Mesendoderm (in vitro differentiated cells): ENCODE measurements at regions not wholly inside any gene's neighbourhood (a gene's known extent, or its start where the extent isn't known, plus 50 kb on each side); places are given as distances from the start of the nearest gene placed in this dataset.

Source experiments
- DNase-seq: peaks from one replicate; pipeline ENCODE4 v3.0.0; 2013
- H2AK5ac ChIP-seq: 2 replicates; pipeline ENCODE4 v1.6.1; 2013; ENCODE audit warnings: low read length, inconsistent platforms
- H2BK120ac ChIP-seq: 2 replicates; pipeline ENCODE4 v1.6.1; 2013; ENCODE audit warnings: low read depth, mild to moderate bottlenecking, low read length, moderate library complexity, mixed read lengths
- H2BK15ac ChIP-seq: replicated peaks from 2 replicates; pipeline ENCODE4 v1.6.1; 2013; ENCODE audit warnings: low read depth, mild to moderate bottlenecking, moderate library complexity
- H2BK5ac ChIP-seq: 2 replicates; pipeline ENCODE4 v1.6.1; 2013; ENCODE audit warnings: low read length, inconsistent platforms
- H3K18ac ChIP-seq: 2 replicates; pipeline ENCODE4 v1.6.1; 2013; ENCODE audit warnings: mild to moderate bottlenecking, low read length, mixed read lengths
- H3K23ac ChIP-seq: one replicate; pipeline ENCODE4 v1.6.1; 2013; ENCODE audit warnings: low read length
- H3K27ac ChIP-seq: 2 replicates; pipeline ENCODE4 v1.5.1; 2013; ENCODE audit warnings: low read depth, mild to moderate bottlenecking, inconsistent platforms, low read length, moderate library complexity
- H3K27me3 ChIP-seq: 2 replicates; pipeline ENCODE4 v1.6.1; 2013; ENCODE audit warnings: low read length, control low read depth, mild to moderate bottlenecking, inconsistent platforms; ENCODE audit not compliant: insufficient read depth, poor library complexity
- H3K36me3 ChIP-seq: 2 replicates; pipeline ENCODE4 v1.6.1; 2013; ENCODE audit warnings: low read length, inconsistent platforms; ENCODE audit not compliant: control insufficient read depth, insufficient read depth
- H3K4ac ChIP-seq: one replicate; pipeline ENCODE4 v1.6.1; 2013; ENCODE audit warnings: low read depth, mild to moderate bottlenecking, low read length, moderate library complexity
- H3K4me1 ChIP-seq: 2 replicates; pipeline ENCODE4 v1.6.1; 2013; ENCODE audit warnings: low read depth, low read length, inconsistent platforms; ENCODE audit not compliant: control insufficient read depth
- H3K4me2 ChIP-seq: 2 replicates; pipeline ENCODE4 v1.6.1; 2013; ENCODE audit warnings: low read length
- H3K4me3 ChIP-seq: 2 replicates; pipeline ENCODE4 v1.5.1; 2013; ENCODE audit warnings: mild to moderate bottlenecking, low read length
- H3K56ac ChIP-seq: one replicate; pipeline ENCODE4 v1.6.1; 2013; ENCODE audit warnings: low read length
- H3K79me1 ChIP-seq: 2 replicates; pipeline ENCODE4 v1.6.1; 2013; ENCODE audit warnings: low read length, inconsistent platforms
- H3K79me2 ChIP-seq: 2 replicates; pipeline ENCODE4 v1.6.1; 2013; ENCODE audit warnings: mild to moderate bottlenecking, low read length; ENCODE audit not compliant: control insufficient read depth, insufficient read depth
- H3K9ac ChIP-seq: 2 replicates; pipeline ENCODE4 v1.6.1; 2013; ENCODE audit warnings: low read length, inconsistent platforms
- H4K5ac ChIP-seq: one replicate; pipeline ENCODE4 v1.6.1; 2013; ENCODE audit warnings: low read length
- H4K8ac ChIP-seq: one replicate; pipeline ENCODE4 v1.6.1; 2013; ENCODE audit warnings: low read depth, mild to moderate bottlenecking, control low read depth, low read length, moderate library complexity
- WGBS: extraction: QIAGEN DNeasy Blood & Tissue Kit; methylation state at CpG from one replicate; pipeline ENCODE4 v1.1.7; 2013; ENCODE audit warnings: low lambda C conversion rate, missing lambda C conversion rate; ENCODE audit not compliant: insufficient coverage; ENCODE audit errors: extremely low coverage; 5-methylcytosine and 5-hydroxymethylcytosine counted together

- no peaks in the 10 kb centered on the region for H3K4me1 ChIP-seq
- H3K27me3 ChIP-seq = no peaks in the 10 kb centered on the region
- H2AK5ac ChIP-seq = no peak overlapping the region
- H3K9ac ChIP-seq = no peak overlapping the region
- no CpG with 5 or more reads among the region's 1 CpG for WGBS
- no peak overlapping the region for H3K4ac ChIP-seq
- no peaks in the 10 kb centered on the region for H3K79me2 ChIP-seq
- H3K56ac ChIP-seq = no peak overlapping the region
- H3K36me3 ChIP-seq = no peaks in the 10 kb centered on the region
- no peak overlapping the region for H4K5ac ChIP-seq
- no peak overlapping the region for H3K27ac ChIP-seq
- no peak for DNase-seq
- H2BK5ac ChIP-seq = no peak overlapping the region
- H3K4me3 ChIP-seq = no peak overlapping the region
- no peak overlapping the region for H3K23ac ChIP-seq
- no peak overlapping the region for H3K4me2 ChIP-seq
- no peak overlapping the region for H4K8ac ChIP-seq
- H3K18ac ChIP-seq = no peak overlapping the region
- H2BK15ac ChIP-seq = no peak overlapping the region
- no peaks in the 10 kb centered on the region for H3K79me1 ChIP-seq
- no peak overlapping the region for H2BK120ac ChIP-seq
These were observed 190.9 kb downstream of the HINT1 start for GRCh38 chr5:130974021-130974683.

DNA sequence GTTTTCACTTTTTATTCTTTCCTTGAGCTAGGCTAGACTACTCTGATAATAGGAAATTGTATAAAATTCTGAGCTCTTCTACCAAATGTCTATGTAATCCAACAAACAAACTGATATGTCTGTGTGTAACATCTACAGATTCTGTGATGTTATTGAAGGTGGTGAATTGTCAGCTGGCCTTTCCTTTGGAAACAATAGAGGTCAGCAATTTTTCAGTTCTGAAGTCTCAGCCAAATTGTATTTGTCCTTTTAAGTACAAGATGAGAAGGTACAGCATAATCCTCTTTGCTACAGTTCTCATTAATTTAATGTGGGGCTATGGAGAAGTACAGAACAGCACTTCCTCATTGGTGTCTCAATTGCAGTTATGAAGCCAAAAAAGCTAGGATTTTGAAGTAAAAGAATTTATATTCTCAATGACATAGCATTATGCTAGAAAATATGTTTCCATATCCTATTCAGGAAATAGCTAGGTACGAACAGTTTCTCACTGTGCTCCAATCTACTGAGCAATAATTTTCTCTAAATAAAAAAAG is 198.0 kb downstream of the HINT1 start:
- no peak for DNase-seq
- no peak overlapping the region for H2BK15ac ChIP-seq
- no peaks in the 10 kb centered on the region for H3K79me1 ChIP-seq
- no peak overlapping the region for H2AK5ac ChIP-seq
- H3K23ac ChIP-seq = no peak overlapping the region
- no peak overlapping the region for H2BK5ac ChIP-seq
- H3K79me2 ChIP-seq = no peaks in the 10 kb centered on the region
- H3K4me3 ChIP-seq = no peak overlapping the region
- no peak overlapping the region for H2BK120ac ChIP-seq
- H3K18ac ChIP-seq = no peak overlapping the region
- no peaks in the 10 kb centered on the region for H3K27me3 ChIP-seq
- H3K4me1 ChIP-seq = no peaks in the 10 kb centered on the region
- no peak overlapping the region for H4K5ac ChIP-seq
- WGBS = no CpG with 5 or more reads among the region's 1 CpG
- no peak overlapping the region for H3K4me2 ChIP-seq
- no peak overlapping the region for H3K9ac ChIP-seq
- H4K8ac ChIP-seq = no peak overlapping the region
- H3K36me3 ChIP-seq = no peaks in the 10 kb centered on the region
- H3K56ac ChIP-seq = no peak overlapping the region
- no peak overlapping the region for H3K4ac ChIP-seq
- no peak overlapping the region for H3K27ac ChIP-seq

- H2BK15ac ChIP-seq = no peak overlapping the region
- H3K23ac ChIP-seq = no peak overlapping the region
- no peak overlapping the region for H3K4ac ChIP-seq
- no peak overlapping the region for H3K4me2 ChIP-seq
- H3K18ac ChIP-seq = no peak overlapping the region
- H3K4me1 ChIP-seq = no peaks in the 10 kb centered on the region
- H2BK120ac ChIP-seq = no peak overlapping the region
- H2AK5ac ChIP-seq = no peak overlapping the region
- no peaks in the 10 kb centered on the region for H3K36me3 ChIP-seq
- DNase-seq = no peak
- no peak overlapping the region for H3K9ac ChIP-seq
- no peaks in the 10 kb centered on the region for H3K27me3 ChIP-seq
- no CpG with 5 or more reads among the region's 1 CpG for WGBS
- no peaks in the 10 kb centered on the region for H3K79me1 ChIP-seq
- no peak overlapping the region for H3K56ac ChIP-seq
- H4K8ac ChIP-seq = no peak overlapping the region
- H3K79me2 ChIP-seq = no peaks in the 10 kb centered on the region
- H2BK5ac ChIP-seq = no peak overlapping the region
- no peak overlapping the region for H4K5ac ChIP-seq
- no peak overlapping the region for H3K4me3 ChIP-seq
- no peak overlapping the region for H3K27ac ChIP-seq
These were observed 199.1 kb downstream of the HINT1 start for GRCh38 chr5:130965920-130966319.

DNA sequence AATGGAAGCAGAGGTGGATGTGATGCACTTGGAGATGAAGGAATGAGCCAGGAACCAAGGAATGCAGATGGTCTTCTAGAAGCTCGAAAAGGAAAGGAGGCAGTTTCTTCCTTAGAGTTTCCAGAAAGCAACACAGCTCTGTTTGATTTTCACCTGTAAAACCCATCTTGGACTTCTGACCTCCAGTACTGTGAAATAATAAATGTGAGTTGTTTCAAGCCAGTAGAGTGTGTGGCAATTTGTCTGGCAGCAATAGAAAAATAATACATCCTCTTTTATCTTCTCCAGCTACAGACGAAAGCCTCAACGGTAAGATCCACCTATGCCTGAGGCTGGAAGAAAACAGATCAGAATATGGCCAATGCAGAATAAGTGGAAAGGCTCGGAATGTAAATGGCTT is 199.7 kb downstream of the HINT1 start:
- Histone ChIP-seq H4K5ac (no peak overlapping the region), H2BK120ac (no peak overlapping the region), H3K79me1 (no peaks in the 10 kb centered on the region), H3K4me2 (no peak overlapping the region), H3K27me3 (no peaks in the 10 kb centered on the region), H3K27ac (no peak overlapping the region), H3K36me3 (no peaks in the 10 kb centered on the region), H3K9ac (no peak overlapping the region), H3K56ac (no peak overlapping the region), H3K4ac (no peak overlapping the region), H2AK5ac (no peak overlapping the region), H4K8ac (no peak overlapping the region), H3K18ac (no peak overlapping the region), H2BK15ac (no peak overlapping the region), H3K23ac (no peak overlapping the region), H3K4me3 (no peak overlapping the region), H2BK5ac (no peak overlapping the region), H3K4me1 (no peaks in the 10 kb centered on the region), H3K79me2 (no peaks in the 10 kb centered on the region)
- no peak for DNase-seq
- WGBS = no CpG with 5 or more reads among the region's 4 CpGs

GRCh38 chr5:130964231-130965202 is 200.5 kb downstream of the HINT1 start:
- no peaks in the 10 kb centered on the region for H3K36me3 ChIP-seq
- no peak overlapping the region for H4K5ac ChIP-seq
- no peak overlapping the region for H3K4ac ChIP-seq
- H3K18ac ChIP-seq = no peak overlapping the region
- no peak overlapping the region for H3K56ac ChIP-seq
- no peaks in the 10 kb centered on the region for H3K4me1 ChIP-seq
- H2BK120ac ChIP-seq = no peak overlapping the region
- H3K79me2 ChIP-seq = no peaks in the 10 kb centered on the region
- no peak overlapping the region for H2BK15ac ChIP-seq
- H3K27ac ChIP-seq = no peak overlapping the region
- no peak for DNase-seq
- no peak overlapping the region for H3K4me3 ChIP-seq
- no peak overlapping the region for H3K4me2 ChIP-seq
- no peaks in the 10 kb centered on the region for H3K27me3 ChIP-seq
- no CpG with 5 or more reads among the region's 3 CpGs for WGBS
- H3K23ac ChIP-seq = no peak overlapping the region
- H3K9ac ChIP-seq = no peak overlapping the region
- no peak overlapping the region for H2BK5ac ChIP-seq
- H2AK5ac ChIP-seq = no peak overlapping the region
- H3K79me1 ChIP-seq = no peaks in the 10 kb centered on the region
- no peak overlapping the region for H4K8ac ChIP-seq
